Stromal cell of bone marrow (primary cell): ENCODE measurements at regions not wholly inside any gene's neighbourhood (a gene's known extent, or its start where the extent isn't known, plus 50 kb on each side); places are given as distances from the start of the nearest gene placed in this dataset.

ENCODE experiments used
- DNase-seq: peaks from one replicate; pipeline ENCODE4 v3.0.0-alpha.2; 2012; ENCODE audit warnings: low read depth

GRCh38 chr6:101212640-101213039, 180.9 kb upstream of the GRIK2 start:
- no peak for DNase-seq

GRCh38 chr6:101222007-101222406, 171.5 kb upstream of the GRIK2 start:
- DNase-seq = no peak

- no peak for DNase-seq
Observed at GRCh38 chr6:101224751-101225150, 168.8 kb upstream of the GRIK2 start.

GRCh38 chr6:101226677-101227135, 166.8 kb upstream of the GRIK2 start:
- DNase-seq = no peak

GRCh38 chr6:101230866-101231265, 162.6 kb upstream of the GRIK2 start:
- DNase-seq = no peak

- DNase-seq = no peak
Observed at GRCh38 chr6:101231606-101232235, 161.8 kb upstream of the GRIK2 start.

- DNase-seq = no peak
Observed at GRCh38 chr6:101232961-101233360, 160.5 kb upstream of the GRIK2 start.

GRCh38 chr6:101236709-101237108, 156.8 kb upstream of the GRIK2 start:
- DNase-seq = no peak

GRCh38 chr6:101241442-101241841, 152.1 kb upstream of the GRIK2 start:
- no peak for DNase-seq

GRCh38 chr6:101249470-101249869, 144.0 kb upstream of the GRIK2 start:
- DNase-seq = no peak

GRCh38 chr6:101257163-101257562, 136.3 kb upstream of the GRIK2 start:
- no peak for DNase-seq

GRCh38 chr6:101259505-101259904, 134.0 kb upstream of the GRIK2 start:
- no peak for DNase-seq

- no peak for DNase-seq
Observed at GRCh38 chr6:101263596-101263995, 129.9 kb upstream of the GRIK2 start.

- DNase-seq = no peak
Observed at GRCh38 chr6:101266063-101266462, 127.4 kb upstream of the GRIK2 start.

- DNase-seq = no peak
Observed at GRCh38 chr6:101268541-101268940, 125.0 kb upstream of the GRIK2 start.

GRCh38 chr6:101275251-101275650, 118.3 kb upstream of the GRIK2 start:
- DNase-seq = no peak

- no peak for DNase-seq
Observed at GRCh38 chr6:101276066-101276465, 117.4 kb upstream of the GRIK2 start.

- DNase-seq = no peak
Observed at GRCh38 chr6:101279410-101279809, 114.1 kb upstream of the GRIK2 start.

GRCh38 chr6:101281266-101281665, 112.2 kb upstream of the GRIK2 start:
- no peak for DNase-seq

GRCh38 chr6:101284131-101284530, 109.4 kb upstream of the GRIK2 start:
- no peak for DNase-seq

- DNase-seq = no peak
Observed at GRCh38 chr6:101286146-101286545, 107.4 kb upstream of the GRIK2 start.

- no peak for DNase-seq
Observed at GRCh38 chr6:101290346-101290745, 103.2 kb upstream of the GRIK2 start.

- no peak for DNase-seq
Observed at GRCh38 chr6:101294051-101294638, 99.4 kb upstream of the GRIK2 start.

- no peak for DNase-seq
Observed at GRCh38 chr6:101294676-101295075, 98.8 kb upstream of the GRIK2 start.
